Astrocyte (in vitro differentiated cells and primary cell): ENCODE measurements at regions not wholly inside any gene's neighbourhood (a gene's known extent, or its start where the extent isn't known, plus 50 kb on each side); places are given as distances from the start of the nearest gene placed in this dataset.

Experiments used
- DNase-seq: peaks from one replicate; pipeline ENCODE4 v3.0.0-alpha.2; 2010; ENCODE audit warnings: low read depth
- FAIRE-seq: peaks from 2 replicates; lab custom pipeline; 2011; peaks lifted over from hg19 to GRCh38; lab: Jason Lieb, UNC
- H2AFZ ChIP-seq: 2 replicates; pipeline ENCODE4 v1.6.0; 2012; ENCODE audit warnings: low read depth, low read length, inconsistent platforms
- H3K27ac ChIP-seq: 2 replicates; pipeline ENCODE4 v1.5.1; 2011; ENCODE audit warnings: low read depth, low read length, inconsistent platforms
- H3K27me3 ChIP-seq: 2 replicates; pipeline ENCODE4 v1.6.0; 2011; ENCODE audit warnings: low read length, inconsistent platforms; ENCODE audit not compliant: insufficient read depth
- H3K36me3 ChIP-seq: 2 replicates; pipeline ENCODE4 v1.5.1; 2011; ENCODE audit warnings: low read length, inconsistent platforms; ENCODE audit not compliant: insufficient read depth
- H3K4me1 ChIP-seq: 2 replicates; pipeline ENCODE4 v1.5.1; 2011; ENCODE audit warnings: low read length, inconsistent platforms; ENCODE audit not compliant: insufficient read depth
- H3K4me2 ChIP-seq: 2 replicates; pipeline ENCODE4 v1.6.0; 2012; ENCODE audit warnings: low read length, inconsistent platforms
- H3K4me3 ChIP-seq: 2 replicates; pipeline ENCODE4 v1.5.1; 2011; ENCODE audit warnings: low read depth, mild to moderate bottlenecking, low read length, inconsistent platforms; ENCODE audit not compliant: insufficient read depth
- H3K79me2 ChIP-seq: 2 replicates; pipeline ENCODE4 v1.6.0; 2012; ENCODE audit warnings: mild to moderate bottlenecking, low read length, inconsistent platforms; ENCODE audit not compliant: insufficient read depth
- H3K9ac ChIP-seq: 2 replicates; pipeline ENCODE4 v1.6.0; 2012; ENCODE audit warnings: mild to moderate bottlenecking, low read length, inconsistent platforms
- H3K9me3 ChIP-seq: 2 replicates; pipeline ENCODE4 v1.5.1; 2012; ENCODE audit warnings: low read depth, mild to moderate bottlenecking, low read length, inconsistent platforms; ENCODE audit not compliant: insufficient read depth
- H4K20me1 ChIP-seq: 2 replicates; pipeline ENCODE4 v1.6.0; 2012; ENCODE audit warnings: low read length, inconsistent platforms; ENCODE audit not compliant: insufficient read depth
- H3K27ac Mint-ChIP-seq: one replicate; pipeline ENCODE4 v1.8.0; 2021; ENCODE audit warnings: mild to moderate bottlenecking, mixed read lengths; ENCODE audit not compliant: unreplicated experiment
- H3K27me3 Mint-ChIP-seq: one replicate; pipeline ENCODE4 v1.8.0; 2021; ENCODE audit warnings: low read depth, mixed read lengths; ENCODE audit not compliant: unreplicated experiment
- H3K36me3 Mint-ChIP-seq: one replicate; pipeline ENCODE4 v1.8.0; 2021; ENCODE audit warnings: low read depth, mixed read lengths; ENCODE audit not compliant: unreplicated experiment
- H3K4me1 Mint-ChIP-seq: one replicate; pipeline ENCODE4 v1.8.0; 2021; ENCODE audit warnings: low read depth, mixed read lengths; ENCODE audit not compliant: unreplicated experiment
- H3K4me3 Mint-ChIP-seq: one replicate; pipeline ENCODE4 v1.8.0; 2021; ENCODE audit warnings: mild to moderate bottlenecking, moderate library complexity, mixed read lengths; ENCODE audit not compliant: unreplicated experiment
- H3K9me3 Mint-ChIP-seq: one replicate; pipeline ENCODE4 v1.8.0; 2021; ENCODE audit warnings: mild to moderate bottlenecking, mixed read lengths; ENCODE audit not compliant: unreplicated experiment
- CTCF ChIP-seq: IDR thresholded peaks from 2 replicates; pipeline ENCODE4 v1.5.1; 2011; ENCODE audit warnings: low read depth, mild to moderate bottlenecking, inconsistent platforms, low read length, moderate library complexity; ENCODE audit not compliant: insufficient read depth
- EZH2 ChIP-seq: IDR thresholded peaks from 2 replicates; pipeline ENCODE4 v1.6.1; 2012; ENCODE audit warnings: mild to moderate bottlenecking, low read length, inconsistent platforms; ENCODE audit not compliant: insufficient read depth

- Mint-ChIP-seq H3K27ac (no peak overlapping the region), H3K36me3 (peaks cover 5% of the 10 kb centered on the region), H3K4me1 (peaks cover 16% of the 10 kb centered on the region), H3K4me3 (no peak overlapping the region), H3K9me3 (peaks cover 6% of the 10 kb centered on the region), H3K27me3 (peaks cover 3% of the 10 kb centered on the region)
- no peaks in the 10 kb centered on the region for H3K9me3 ChIP-seq
- no peak overlapping the region for H3K9ac ChIP-seq
- peaks cover 11% of the 10 kb centered on the region for H3K4me1 ChIP-seq
- no peak overlapping the region for H2AFZ ChIP-seq
- H3K4me3 ChIP-seq: no peak overlapping the region
- H3K27ac ChIP-seq: no peak overlapping the region
- H3K79me2 ChIP-seq: no peaks in the 10 kb centered on the region
- no peaks in the 10 kb centered on the region for H4K20me1 ChIP-seq
- no peaks in the 10 kb centered on the region for H3K27me3 ChIP-seq
- DNase-seq (no peak), FAIRE-seq (no peak)
- no peaks in the 10 kb centered on the region for H3K36me3 ChIP-seq
- TF ChIP-seq EZH2 (no peak), CTCF (no peak)
- no peak overlapping the region for H3K4me2 ChIP-seq
Observed at GRCh38 chr6:44634321-44634720, 246.8 kb downstream of the CDC5L start.

- TF ChIP-seq CTCF: no peak
- no peak for TF ChIP-seq EZH2
- no peak overlapping the region for H3K27ac ChIP-seq
- H3K9me3 Mint-ChIP-seq: peaks cover 6% of the 10 kb centered on the region
- no peaks in the 10 kb centered on the region for H3K27me3 ChIP-seq
- peaks cover 20% of the 10 kb centered on the region for H3K4me1 Mint-ChIP-seq
- H3K4me1 ChIP-seq: peaks cover 14% of the 10 kb centered on the region
- DNase-seq (no peak), FAIRE-seq (no peak)
- no peaks in the 10 kb centered on the region for H3K36me3 ChIP-seq
- H3K4me3 ChIP-seq: no peak overlapping the region
- no peak overlapping the region for H3K27ac Mint-ChIP-seq
- H4K20me1 ChIP-seq: no peaks in the 10 kb centered on the region
- peaks cover 5% of the 10 kb centered on the region for H3K36me3 Mint-ChIP-seq
- no peak overlapping the region for H2AFZ ChIP-seq
- no peak overlapping the region for H3K4me2 ChIP-seq
- no peaks in the 10 kb centered on the region for H3K9me3 ChIP-seq
- no peak overlapping the region for H3K4me3 Mint-ChIP-seq
- H3K79me2 ChIP-seq: no peaks in the 10 kb centered on the region
- H3K27me3 Mint-ChIP-seq: peaks cover 3% of the 10 kb centered on the region
- H3K9ac ChIP-seq: no peak overlapping the region
Observed at GRCh38 chr6:44635486-44635885, 248.0 kb downstream of the CDC5L start.

- Mint-ChIP-seq H3K9me3 (peaks cover 6% of the 10 kb centered on the region), H3K36me3 (peaks cover 5% of the 10 kb centered on the region), H3K4me1 (peaks cover 22% of the 10 kb centered on the region), H3K27me3 (peaks cover 3% of the 10 kb centered on the region), H3K27ac (no peak overlapping the region), H3K4me3 (no peak overlapping the region)
- Histone ChIP-seq H3K9ac (no peak overlapping the region), H2AFZ (peak overlapping the region; percentile 31), H3K4me2 (no peak overlapping the region), H3K79me2 (no peaks in the 10 kb centered on the region), H4K20me1 (no peaks in the 10 kb centered on the region), H3K4me1 (peaks cover 19% of the 10 kb centered on the region), H3K27me3 (no peaks in the 10 kb centered on the region), H3K4me3 (no peak overlapping the region), H3K9me3 (no peaks in the 10 kb centered on the region), H3K27ac (no peak overlapping the region), H3K36me3 (no peaks in the 10 kb centered on the region)
- DNase-seq: peak; percentile 65
- no peak for FAIRE-seq
- TF ChIP-seq CTCF (no peak), EZH2 (no peak)
Observed at GRCh38 chr6:44636561-44637248, 249.2 kb downstream of the CDC5L start.
